ENCODE measurements at regions not wholly inside any gene's neighbourhood (a gene's known extent, or its start where the extent isn't known, plus 50 kb on each side); places are given as distances from the start of the nearest gene placed in this dataset.

DNA sequence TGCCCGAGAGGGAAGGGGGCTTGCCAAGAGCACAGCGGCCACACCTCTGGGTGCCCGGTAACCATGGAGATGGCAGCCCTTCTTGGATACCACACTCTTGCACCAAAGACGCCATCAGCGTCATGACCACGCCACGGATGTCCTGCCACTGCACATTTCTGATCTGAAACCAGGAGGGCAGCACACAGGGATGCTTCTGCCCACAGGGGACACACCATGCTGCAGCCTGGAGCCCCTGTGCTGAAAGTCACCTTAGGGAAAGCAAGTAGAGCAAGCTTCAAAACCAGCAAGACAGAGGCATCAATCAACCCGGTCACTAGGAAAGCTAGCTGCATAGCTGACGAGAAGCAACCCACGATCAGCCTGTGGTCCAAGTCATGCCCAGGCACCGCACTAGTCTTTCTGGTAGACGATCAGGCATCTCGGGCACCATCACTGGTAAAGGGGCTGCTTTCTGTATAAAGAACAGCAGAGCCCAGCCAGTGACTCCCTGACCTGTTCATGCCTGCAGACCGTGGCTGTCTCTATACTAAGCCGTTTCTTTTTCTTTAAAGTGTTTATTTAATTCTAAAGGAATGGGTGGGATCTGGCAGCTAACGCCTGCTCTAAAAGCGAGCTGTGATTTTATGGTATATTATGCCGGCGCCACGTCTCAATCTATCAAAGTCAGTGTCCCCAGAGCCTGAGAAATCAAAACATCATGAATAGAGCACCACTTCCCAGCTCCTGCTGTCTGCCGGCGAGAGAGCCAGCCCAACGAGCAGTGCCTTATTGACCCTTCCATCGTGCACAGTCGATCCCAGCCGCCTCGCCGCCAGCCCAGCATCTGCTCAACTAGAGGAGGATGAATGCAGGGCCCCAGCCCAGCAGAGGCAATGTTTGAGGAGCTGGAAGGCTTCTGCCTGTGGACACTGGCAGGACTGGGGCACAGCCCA lies 244.7 kb downstream of the RBFOX3 start:
- TF ChIP-seq GATA3 (IDR thresholded peaks at IDR 0.05; ENCODE audit: low read depth, low read length): no peak
- TF ChIP-seq GATA2 (IDR thresholded peaks at IDR 0.05; ENCODE audit: low read depth, low read length): no peak

DNA sequence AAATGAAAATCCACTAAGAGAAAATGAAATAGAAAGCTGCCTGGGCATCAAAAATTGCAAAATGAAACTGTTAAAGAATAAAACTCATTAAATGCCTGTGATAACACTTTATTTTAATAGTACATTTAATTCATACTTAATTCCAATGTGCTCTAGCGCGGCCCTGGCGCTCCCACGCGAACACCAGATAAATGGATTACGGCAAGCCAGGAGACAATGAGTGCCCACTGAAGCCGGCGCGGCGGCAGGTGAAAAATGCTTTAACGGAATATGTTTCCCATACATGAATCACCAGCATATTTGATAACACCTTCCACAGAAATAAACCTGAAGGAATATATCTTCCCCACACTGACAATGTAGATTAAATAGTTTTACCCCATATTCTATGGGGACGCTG lies 245.5 kb downstream of the RBFOX3 start:
- TF ChIP-seq GATA3 (IDR thresholded peaks at IDR 0.05; ENCODE audit: low read depth, low read length) (no peak), GATA2 (IDR thresholded peaks at IDR 0.05; ENCODE audit: low read depth, low read length) (no peak)

DNA sequence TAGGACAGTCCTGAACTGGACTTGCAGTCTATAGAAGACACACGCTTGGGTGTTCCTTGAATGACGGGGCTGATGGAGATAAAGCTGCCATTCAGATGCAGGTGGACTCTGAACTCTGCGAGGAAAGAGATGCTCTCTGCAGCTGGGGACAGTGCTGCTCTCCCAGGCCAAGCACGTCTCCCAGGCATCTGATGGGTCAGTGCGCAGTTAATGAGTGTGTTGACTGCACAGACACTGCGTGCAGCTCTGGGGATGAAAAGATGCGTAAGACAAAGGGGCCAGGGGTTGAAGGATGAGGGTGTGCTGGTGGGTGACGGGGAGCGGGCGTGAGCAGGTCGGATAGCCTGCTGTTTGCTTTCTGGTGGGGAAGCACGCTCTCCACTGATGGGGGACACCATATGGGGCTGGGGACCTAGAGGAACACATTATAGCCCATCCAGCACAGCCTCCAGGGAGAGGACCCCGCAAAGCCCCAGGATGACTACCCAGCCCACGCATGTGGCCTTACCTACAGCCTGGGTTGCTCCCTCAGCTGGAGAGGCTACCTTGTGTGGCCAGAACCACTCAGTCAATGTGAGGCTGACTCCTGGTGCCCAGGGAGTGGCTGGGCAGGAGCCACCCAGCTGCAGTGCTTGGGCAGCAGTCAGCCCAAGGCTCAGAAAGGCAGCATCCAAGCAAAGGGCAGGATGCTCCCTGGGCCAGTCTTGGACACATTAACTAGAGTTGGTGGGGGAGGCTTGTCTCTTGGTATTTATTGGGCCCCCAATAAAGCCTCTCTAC lies 246.3 kb downstream of the RBFOX3 start:
- TF ChIP-seq GATA3 (IDR thresholded peaks at IDR 0.05; ENCODE audit: low read depth, low read length) (no peak), GATA2 (IDR thresholded peaks at IDR 0.05; ENCODE audit: low read depth, low read length) (no peak)

DNA sequence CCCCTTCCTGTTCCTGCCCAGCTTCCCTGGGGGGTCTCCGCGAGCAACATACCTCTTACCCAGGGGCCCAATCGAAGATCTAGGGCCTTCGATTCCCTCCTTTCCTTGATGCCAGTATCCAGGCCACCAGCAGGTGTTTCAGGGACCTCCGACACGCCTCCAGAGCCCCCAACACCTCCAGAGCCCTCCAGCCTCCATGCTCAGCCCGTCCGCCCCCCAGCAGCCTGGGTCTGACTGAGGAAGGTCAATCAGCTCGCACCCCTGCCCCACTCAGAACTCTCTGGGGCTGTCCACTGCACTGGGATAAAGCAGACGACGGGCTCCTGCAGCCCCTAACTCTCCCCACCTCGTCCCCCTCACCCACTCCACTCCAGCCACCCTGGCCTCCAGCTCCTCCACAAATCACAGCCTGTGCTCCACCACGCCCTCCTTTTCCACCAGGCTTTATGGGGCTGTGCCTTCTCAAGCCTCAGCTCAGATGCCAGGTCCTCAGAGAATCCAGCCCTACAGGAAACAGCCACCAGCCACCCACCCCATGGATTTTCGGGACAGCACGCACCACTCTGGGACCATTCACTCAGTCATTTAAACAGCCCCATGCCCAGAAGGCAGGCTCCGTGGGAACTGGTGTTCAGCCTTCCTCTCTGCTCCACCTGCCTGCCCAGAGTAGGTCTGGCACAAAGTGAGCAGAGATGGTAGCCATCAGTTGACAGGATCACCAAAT lies 247.1 kb downstream of the RBFOX3 start:
- no peak for TF ChIP-seq GATA3 (IDR thresholded peaks at IDR 0.05; ENCODE audit: low read depth, low read length)
- TF ChIP-seq GATA2 (IDR thresholded peaks at IDR 0.05; ENCODE audit: low read depth, low read length): no peak

DNA sequence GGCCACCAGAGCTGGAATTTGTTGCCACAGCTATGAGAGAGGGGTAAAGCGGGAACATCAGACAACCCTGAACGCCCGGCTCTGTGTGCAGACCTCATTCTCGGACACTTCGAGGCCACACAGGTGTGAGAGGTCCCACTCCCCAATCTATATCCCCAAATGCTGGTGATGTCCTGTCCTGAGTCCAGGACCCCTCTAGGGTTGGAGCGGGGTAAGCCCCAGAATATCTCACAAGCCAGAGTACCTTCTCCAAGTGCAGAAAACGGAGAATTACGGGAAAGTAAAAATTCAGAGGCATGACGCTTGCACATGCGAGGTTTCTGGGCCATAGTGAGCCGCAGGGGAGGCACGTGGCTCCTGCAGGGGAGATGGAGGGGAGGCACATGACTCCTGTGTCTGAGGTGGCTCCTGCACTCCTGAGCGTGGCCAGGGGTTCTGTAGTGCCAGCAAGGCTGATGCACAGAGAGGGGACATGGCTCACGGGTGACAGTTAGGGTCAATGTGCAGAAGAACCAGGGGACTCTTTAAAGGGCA lies 248.0 kb downstream of the RBFOX3 start:
- TF ChIP-seq GATA2 (IDR thresholded peaks at IDR 0.05; ENCODE audit: low read depth, low read length): no peak
- TF ChIP-seq GATA3 (IDR thresholded peaks at IDR 0.05; ENCODE audit: low read depth, low read length): no peak

DNA sequence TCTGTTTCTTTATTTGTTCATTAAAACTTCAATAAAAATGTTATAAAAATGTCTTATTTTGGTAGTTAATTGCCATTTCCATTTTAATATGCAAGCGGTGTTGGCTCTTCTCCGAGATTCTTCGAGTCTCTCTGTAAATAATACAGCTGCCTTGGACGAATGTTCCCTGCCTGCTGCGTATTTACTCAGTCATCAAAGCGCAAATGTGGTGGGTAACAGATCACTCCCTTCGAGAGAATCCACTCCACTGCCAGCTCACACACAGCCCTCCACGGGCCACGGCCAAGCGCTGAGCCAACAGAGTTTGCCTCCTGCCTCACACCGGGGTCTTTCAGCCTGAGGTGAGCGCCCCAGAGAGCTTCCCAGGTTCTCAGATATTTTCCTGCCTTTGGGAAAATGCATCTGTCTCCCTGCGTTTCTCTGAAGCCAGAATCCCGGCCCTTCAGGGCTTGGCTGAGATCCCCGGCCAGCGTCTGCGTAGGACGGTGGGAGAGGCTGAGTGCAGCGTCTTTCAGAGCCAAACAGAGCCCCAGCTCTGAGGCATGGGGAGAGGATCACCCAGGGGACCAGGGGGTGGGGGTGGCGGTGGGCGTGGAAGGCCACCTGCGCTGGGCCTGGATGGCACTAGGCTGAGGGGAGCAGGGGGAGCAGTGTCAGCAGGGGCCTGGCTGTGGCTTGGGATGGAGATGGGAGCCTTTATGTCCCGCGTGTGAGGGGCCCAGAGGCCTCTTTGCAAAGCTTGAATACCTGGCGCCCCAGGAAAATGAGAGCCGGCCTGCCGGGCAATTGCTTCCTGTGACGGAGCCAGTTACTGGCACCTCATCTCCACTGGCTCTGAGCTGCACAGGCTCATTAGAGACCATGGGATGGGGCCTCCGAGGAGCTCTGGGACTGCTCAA lies 248.7 kb downstream of the RBFOX3 start:
- no peak for TF ChIP-seq GATA2 (IDR thresholded peaks at IDR 0.05; ENCODE audit: low read depth, low read length)
- TF ChIP-seq GATA3 (IDR thresholded peaks at IDR 0.05; ENCODE audit: low read depth, low read length): no peak

DNA sequence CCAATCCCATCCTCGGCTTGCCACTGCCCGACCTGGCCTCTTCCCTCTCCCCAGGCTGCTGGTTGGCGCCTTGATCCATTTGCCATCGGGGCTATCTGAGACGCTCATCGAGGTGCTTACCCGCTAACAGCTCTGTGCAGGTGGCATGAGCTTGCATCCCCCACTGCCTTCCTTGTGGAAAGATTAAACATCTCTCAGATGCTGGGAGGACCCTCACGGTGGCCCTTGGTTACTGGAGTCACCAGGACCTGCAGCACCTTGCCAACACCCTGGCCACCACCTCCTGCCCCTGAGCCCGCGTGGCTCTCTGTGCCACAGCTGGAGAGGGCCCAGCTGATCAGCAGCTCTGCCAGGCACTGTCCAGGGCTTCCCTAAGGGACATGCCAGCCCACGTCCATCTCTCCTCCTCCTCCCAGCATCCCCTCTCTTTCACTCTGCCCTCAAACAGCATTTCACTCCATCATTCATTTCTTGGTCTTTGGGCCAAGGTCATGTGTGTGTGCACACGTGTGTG lies 249.6 kb downstream of the RBFOX3 start:
- TF ChIP-seq GATA3 (IDR thresholded peaks at IDR 0.05; ENCODE audit: low read depth, low read length) (no peak), GATA2 (IDR thresholded peaks at IDR 0.05; ENCODE audit: low read depth, low read length) (no peak)

DNA sequence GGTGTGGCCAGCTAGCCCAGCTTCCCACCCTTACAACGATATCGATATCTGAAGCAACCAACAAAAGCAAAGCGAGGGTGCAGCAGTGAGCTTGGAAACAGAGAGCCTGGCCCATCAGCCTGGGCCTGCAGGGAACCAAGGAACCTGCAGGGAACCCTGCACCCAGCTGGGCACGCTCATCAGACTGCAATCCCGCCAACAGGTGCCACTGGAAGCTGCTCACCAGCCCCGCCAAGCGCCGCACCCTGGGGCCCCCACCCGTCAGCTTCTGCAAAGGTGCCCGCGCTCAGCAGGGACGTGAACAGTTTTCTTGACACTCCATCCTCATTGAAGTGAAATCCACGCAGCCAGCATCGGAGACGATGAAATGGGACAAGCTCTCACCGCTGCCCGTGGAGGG lies 250.7 kb downstream of the RBFOX3 start:
- TF ChIP-seq GATA3 (IDR thresholded peaks at IDR 0.05; ENCODE audit: low read depth, low read length) (no peak), GATA2 (IDR thresholded peaks at IDR 0.05; ENCODE audit: low read depth, low read length) (no peak)

DNA sequence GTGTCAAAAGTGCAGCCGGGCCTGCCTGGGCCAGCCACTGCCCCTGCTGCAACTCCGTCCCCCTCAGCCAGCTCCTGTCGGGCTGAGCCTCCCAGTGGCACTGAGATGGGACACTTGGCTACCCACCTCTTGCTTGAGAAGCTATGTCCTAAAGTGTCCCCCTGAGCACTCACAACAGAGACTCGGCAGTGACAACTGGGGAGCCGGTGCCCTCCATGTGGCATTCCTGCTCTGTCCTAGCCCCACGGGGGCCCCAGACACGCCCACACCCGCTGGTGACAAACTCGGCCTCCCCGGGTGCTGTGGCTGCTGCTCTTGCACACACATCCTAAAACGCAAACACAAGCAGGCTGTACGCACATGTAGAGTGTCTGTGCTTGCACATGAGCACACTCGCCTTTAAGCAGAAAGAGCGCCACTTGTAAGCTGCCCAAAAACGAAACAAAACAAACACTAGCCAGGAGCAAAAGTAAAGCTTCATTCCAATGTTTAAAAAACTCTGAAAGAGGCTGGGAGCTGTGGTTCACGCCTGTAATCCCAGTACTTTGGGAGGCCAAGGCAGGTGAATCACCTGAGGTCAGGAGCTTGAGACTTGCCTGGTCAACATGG lies 253.9 kb downstream of the RBFOX3 start:
- TF ChIP-seq GATA2 (IDR thresholded peaks at IDR 0.05; ENCODE audit: low read depth, low read length) (no peak), GATA3 (IDR thresholded peaks at IDR 0.05; ENCODE audit: low read depth, low read length) (no peak)

DNA sequence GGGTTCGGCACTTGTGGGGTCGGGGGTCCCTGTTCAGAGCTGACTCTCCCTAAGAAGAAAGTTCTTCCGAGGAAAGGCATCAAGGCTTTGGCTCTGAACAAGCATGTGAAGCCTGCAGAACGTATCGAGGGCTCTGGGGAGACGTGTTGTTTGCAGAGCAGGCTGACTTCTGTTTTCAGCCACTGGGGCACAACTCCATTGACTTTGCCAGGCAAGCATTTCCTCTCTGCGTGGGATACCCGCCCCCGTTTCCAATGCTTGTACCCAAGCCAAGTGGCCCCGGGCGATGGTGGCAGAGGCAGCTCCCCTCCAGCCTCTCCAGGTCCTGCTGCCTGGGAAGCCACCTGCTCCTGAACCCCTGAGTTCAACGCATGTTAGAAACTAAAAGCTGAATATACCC lies 255.7 kb downstream of the RBFOX3 start:
- TF ChIP-seq GATA3 (IDR thresholded peaks at IDR 0.05; ENCODE audit: low read depth, low read length) (no peak), GATA2 (IDR thresholded peaks at IDR 0.05; ENCODE audit: low read depth, low read length) (no peak)

DNA sequence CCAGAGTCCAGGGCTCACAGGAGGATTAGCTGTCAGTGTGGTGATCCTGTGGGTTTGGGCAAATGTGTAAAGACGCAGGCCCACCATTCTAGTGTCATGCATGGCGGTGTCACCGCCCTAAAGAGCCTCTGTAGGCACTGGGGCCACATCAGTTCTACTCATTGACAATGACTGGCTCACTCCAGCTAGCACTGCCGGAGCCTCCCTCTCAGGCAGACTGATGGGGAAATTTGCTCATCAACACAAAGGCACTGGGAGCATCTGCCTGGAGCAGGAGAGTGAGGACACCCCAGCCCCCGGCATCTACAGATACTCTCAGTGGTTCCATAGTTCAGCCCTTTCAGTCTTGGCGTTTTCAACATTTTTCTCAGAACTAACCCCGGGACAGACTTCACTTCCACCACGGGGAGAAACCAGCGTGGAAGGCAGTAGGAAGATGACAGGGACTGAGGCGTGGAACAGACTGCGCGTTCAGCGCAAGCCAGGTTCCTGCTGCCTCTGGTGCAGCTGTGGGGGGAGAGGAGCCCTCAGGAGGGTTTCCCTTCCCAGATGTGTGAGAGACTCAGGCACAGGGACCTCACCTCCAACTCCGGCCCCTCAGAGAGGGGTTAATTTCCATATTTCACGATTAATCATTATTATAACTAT lies 256.6 kb downstream of the RBFOX3 start:
- TF ChIP-seq GATA3 (IDR thresholded peaks at IDR 0.05; ENCODE audit: low read depth, low read length) (no peak), GATA2 (IDR thresholded peaks at IDR 0.05; ENCODE audit: low read depth, low read length) (no peak)

DNA sequence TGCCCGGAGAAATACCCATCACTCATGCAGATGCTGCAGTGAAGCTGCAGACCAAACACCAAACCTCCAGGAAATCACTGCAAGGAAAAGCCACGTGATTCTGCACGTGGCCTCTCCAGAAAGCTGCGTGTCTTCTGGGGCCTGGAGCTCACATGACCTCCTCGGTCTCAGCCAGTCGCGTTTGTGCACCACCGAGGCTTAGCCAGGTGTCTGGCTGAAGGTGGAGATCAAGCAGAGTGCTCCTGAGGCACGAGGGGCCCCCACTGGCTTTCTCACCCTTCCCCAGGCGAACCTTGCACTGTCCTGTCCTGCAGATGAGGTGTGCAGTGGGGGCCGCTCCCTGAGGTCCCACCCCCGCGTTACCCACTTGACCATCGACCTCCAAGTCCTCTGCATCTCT lies 257.3 kb downstream of the RBFOX3 start:
- no peak for TF ChIP-seq GATA2 (IDR thresholded peaks at IDR 0.05; ENCODE audit: low read depth, low read length)
- TF ChIP-seq GATA3 (IDR thresholded peaks at IDR 0.05; ENCODE audit: low read depth, low read length): no peak

All from SH-SY5Y (cell line).